DND-41 (cell line): ENCODE measurements at regions not wholly inside any gene's neighbourhood (a gene's known extent, or its start where the extent isn't known, plus 50 kb on each side); places are given as distances from the start of the nearest gene placed in this dataset.

ENCODE experiments used
- CTCF ChIP-seq: IDR thresholded peaks from 2 replicates; pipeline ENCODE4 v1.5.1; 2012; ENCODE audit warnings: borderline replicate concordance, low read length, moderate library complexity, mild to moderate bottlenecking; ENCODE audit not compliant: poor library complexity, severe bottlenecking; ENCODE audit errors: extremely low read depth
- EZH2 ChIP-seq: IDR thresholded peaks from 3 replicates; pipeline ENCODE4 v1.6.1; 2012; ENCODE audit warnings: borderline replicate concordance, low read depth, mild to moderate bottlenecking, moderate library complexity, low read length, inconsistent platforms; ENCODE audit not compliant: severe bottlenecking

- TF ChIP-seq CTCF (no peak), EZH2 (no peak)
These were observed 1925.8 kb upstream of the PRR20A start for GRCh38 chr13:55214841-55215345.
